ENCODE measurements at regions not wholly inside any gene's neighbourhood (a gene's known extent, or its start where the extent isn't known, plus 50 kb on each side); places are given as distances from the start of the nearest gene placed in this dataset.

GRCh38 chr18:1026930-1027329 lies 122.3 kb downstream of the ADCYAP1 start:
- TF ChIP-seq CTCF (IDR thresholded peaks at IDR 0.05): no peak
- TF ChIP-seq POLR2A (IDR thresholded peaks at IDR 0.05): no peak

All from right lobe of liver (tissue), 4 donors.